ENCODE measurements at regions not wholly inside any gene's neighbourhood (a gene's known extent, or its start where the extent isn't known, plus 50 kb on each side); places are given as distances from the start of the nearest gene placed in this dataset.

DNA sequence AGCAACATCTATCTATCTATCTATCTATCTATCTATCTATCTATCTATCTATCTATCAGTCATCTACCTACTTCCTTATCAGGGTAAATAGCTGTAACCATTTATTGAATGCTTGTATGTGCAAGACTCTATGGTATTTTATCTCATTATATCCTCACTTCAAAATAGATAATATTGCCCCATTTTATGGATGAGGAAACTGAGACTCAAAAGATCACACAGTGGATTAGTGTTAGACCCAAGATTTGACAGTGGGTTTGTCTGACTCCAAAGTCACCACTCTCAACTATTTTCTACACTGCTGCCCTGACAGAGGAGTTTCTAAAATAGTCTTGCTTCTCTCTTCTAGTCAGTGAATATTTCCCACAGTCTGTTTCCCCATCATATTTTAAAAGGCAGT, 94.3 kb upstream of the NR3C1 start:
- DNase-seq (ENCODE audit: low read depth), result no peak

DNA sequence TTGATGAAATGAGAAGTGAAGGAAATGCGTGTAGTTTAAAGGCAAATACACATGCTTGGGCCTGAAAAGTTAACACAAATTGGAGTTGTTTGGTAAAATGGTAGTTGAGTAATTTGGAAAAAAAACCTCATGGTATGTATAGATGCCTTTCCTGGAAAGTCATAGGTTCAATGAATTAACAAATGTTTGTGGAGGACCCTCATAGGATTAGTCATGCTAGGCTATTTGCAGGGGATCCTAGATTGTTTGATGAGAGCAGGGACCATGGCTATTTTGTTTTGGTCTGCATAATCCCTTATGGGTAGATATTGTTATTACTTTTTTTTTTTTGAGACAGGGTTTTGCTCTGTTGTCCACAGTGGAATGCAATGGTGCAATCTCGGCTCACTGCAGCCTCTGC, 93.5 kb upstream of the NR3C1 start:
- DNase-seq (ENCODE audit: low read depth), result no peak

DNA sequence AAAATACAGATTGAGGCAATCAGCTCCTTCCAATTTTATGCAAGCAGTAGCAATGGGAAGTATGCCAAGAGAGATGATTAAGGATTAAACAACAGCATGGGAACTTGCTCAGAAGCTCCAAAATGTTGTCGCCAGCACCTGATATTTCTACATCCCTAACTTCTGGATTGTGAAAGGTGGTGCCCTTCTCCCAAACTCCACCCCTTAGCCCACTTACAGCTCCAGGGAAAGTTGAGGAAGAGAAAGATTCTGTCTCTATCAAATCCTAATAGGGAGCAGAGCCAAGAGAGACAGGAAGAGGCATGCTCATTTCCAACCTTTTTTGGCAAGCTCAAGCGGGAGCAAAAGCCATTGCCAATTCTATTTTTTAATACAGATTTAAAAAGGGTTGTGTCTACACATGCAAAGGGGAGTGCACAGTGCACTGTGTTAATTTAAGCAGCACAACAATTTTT, 92.4 kb upstream of the NR3C1 start:
- DNase-seq (ENCODE audit: low read depth), result no peak

DNA sequence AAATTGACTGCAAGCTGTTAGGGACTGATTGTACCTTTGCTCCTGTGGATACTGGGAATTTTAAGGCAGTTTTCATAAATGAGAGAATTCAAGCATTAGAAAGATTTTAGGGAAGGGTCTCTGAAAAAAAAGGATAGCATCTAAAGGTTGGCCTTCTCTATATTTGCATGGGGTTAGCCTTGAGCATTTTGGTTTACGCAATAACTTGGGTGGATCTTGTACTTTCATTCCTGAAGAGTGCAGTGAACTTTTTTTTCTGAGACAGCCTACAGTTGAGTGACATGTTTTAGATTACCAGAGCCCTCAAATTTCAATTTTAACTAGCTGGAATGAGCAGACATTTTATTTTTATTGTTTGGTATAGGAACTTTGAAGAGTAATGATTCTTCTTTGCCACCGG, 91.6 kb upstream of the NR3C1 start:
- DNase-seq (ENCODE audit: low read depth), result no peak

DNA sequence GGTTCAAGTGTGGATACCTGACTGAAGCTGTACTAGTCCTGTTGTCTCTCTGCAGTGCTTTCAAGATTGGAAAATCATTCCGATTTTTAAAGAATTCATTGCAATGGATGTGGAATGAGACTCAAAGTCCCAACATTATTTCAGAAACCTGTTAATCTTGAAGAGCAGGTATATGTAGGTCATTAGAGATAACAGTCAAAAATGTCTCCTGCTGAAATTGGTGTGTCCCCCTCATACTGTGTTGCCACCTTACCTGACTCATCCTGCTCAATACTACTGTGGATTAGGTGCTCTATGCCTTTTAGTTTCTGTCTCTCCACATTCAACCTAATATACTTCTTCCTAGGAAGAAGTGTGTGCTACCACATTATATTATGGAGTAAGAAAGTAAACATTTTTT, 91.1 kb upstream of the NR3C1 start:
- DNase-seq (ENCODE audit: low read depth), result no peak

DNA sequence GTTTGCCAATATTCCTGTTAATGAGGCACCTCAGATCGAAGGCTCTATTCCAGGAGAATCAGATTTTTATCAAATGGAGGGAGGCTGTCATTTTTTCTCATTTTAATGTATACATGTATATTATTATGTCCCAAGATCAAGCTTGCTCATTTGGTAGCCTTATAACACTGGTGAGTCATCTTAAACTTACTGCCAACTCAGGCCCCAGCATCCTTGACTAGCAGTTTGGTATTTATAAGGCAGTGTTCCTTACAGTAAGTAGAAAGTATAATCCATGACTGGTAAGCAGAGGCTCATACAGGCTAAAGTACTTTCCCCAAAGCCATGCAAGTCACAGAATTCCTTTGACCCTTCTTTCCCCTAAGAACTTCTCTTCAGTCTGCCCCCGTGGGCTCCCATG, 90.7 kb upstream of the NR3C1 start:
- peak; percentile 49 for DNase-seq (ENCODE audit: low read depth)

DNA sequence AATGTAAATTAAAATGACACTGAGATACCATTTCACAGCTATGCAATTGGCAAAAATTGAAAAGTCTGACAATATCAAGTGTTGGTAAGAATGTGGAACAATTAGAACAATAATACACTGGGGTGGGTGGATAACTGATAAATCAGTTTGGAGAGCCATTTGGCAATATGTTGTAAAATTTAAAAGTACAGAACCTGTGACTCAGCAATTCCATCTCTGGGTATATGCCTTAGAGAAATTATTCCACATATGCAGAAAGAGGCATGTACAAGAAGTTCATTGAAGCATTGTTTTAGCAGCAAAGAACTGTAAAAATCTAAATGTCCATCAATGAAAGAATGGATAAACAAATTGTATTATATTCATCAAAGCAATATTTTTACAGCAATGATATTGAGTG, 89.3 kb upstream of the NR3C1 start:
- DNase-seq (ENCODE audit: low read depth), result no peak

DNA sequence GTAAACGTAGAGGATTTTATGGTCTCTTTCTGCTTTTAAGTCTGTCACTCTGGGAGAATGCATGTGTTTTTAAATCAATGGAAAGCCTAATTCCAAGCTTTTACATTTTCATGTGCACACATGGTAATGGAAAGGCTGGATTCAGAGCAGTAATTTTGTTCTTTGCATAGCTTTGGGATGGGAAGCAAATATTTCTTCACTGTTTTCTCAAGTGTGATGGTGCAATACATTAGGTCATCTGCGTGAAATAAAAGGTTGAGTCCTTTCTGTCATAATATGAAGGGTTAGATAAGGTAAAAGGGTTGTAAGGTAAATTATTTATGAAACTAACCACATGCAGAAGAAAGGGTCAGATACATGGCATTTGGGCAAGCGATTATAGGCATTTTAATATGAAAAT, 88.2 kb upstream of the NR3C1 start:
- no peak for DNase-seq (ENCODE audit: low read depth)

DNA sequence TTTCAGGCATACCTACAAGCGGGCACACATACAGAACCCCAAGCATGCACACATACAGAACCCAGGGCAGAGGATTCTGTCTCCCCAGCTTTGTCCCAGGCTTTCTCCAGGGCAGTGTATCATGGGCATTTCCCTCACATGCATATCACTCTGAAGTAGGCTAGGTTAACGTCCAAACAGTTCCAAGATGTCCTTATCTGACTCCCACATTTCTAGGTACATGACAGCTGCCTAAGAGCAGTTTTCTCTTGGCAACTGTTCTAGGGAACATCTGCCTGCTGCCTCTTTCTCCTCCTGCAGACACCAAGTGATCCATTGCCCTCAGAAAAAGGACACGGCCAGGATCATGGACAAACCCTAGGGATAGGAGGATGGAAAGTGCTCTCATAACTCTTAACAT, 84.9 kb upstream of the NR3C1 start:
- DNase-seq (ENCODE audit: low read depth), result no peak

DNA sequence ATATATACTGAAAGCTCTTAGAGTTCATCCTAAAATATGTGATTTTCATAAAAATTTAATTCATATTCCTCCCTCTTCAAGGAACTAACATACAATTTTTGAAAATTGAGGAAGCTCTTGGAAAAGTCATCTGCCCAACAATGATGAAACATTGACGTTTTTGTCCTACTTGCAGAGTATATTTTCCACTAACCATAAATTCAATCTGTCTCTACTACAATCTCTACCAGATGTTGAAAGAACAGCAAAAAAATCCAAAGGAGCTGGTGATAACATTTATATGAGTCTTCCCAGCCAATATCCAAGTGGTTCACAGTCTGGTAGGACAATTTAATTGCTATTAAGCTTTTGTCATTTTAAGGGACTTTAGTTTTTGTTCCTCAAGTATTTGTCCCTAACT, 81.1 kb upstream of the NR3C1 start:
- no peak for DNase-seq (ENCODE audit: low read depth)

DNA sequence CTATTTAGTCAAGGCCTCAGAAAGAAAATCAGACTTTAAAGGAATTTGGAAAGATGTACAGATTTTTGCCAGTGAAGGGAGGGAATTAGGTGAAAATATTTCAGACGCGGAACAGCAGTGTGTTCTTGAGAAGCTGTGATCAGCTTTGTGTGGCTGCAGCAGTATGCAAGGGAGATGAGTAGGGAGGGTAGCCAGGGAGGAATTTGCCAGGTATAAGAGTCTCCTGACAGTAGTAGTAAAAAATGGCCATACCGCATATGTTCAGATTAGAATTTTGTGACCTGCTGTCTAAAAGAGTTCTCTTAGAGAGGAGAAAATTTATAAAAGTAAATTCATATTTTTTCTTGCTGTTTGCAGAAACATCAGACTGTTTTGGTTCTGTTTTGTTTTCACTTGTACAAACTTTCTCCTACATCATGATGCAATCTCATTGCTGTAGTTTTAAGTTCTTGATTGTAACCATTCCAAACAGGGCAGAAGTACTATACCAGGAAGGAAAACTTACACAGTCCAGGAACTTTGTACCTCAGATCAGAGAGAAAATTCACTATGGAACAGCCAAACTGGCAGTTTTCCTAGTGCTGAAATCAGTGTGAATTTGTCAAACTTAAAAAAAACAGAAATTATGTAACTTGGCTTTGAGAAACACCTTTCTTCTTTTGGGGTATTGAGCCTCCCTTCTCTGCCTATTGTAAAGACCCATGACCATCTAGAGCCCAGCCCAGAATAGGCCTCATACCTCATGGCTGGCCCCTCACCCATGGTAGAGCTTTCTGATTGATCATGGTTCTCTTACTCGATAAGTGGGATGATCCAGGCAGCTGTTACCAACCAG, 78.4 kb upstream of the NR3C1 start:
- no peak for DNase-seq (ENCODE audit: low read depth)

DNA sequence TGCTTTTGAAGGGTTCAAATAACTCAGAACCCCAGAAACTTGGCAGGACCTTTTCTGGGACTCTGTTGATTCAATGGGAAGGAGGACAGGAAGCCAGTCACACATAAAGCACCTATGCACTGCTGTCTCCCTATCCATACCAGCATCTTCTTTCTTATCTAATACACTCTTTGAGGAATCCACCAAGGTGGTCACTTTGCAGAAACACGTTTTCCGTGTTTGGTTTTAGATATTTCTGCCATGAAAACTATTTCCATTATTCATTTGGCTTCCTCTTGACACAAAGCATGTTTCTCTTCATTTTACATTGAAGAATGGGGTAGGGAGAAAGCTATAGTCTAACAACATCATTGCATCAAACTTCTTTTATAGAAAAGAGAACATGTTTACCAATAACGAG, 76.5 kb upstream of the NR3C1 start:
- DNase-seq (ENCODE audit: low read depth), result no peak

DNA sequence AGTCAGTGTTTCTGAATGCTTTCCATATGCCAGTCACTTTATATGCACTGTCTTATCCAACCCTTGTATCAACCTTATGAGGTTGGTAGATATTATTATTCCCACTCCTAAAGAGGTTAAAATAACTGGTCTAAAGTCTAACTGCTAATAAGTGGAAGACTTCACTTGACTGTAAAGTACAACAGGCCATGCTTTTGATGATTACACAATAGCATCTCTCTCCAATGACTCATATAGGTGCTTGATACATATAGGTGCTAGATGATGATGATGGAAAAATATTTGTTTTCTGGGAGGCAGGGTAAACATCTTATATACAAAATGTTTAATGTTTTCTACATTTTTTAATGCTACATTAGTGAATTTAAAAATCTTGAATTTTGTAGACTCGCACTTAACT, 75.9 kb upstream of the NR3C1 start:
- no peak for DNase-seq (ENCODE audit: low read depth)

DNA sequence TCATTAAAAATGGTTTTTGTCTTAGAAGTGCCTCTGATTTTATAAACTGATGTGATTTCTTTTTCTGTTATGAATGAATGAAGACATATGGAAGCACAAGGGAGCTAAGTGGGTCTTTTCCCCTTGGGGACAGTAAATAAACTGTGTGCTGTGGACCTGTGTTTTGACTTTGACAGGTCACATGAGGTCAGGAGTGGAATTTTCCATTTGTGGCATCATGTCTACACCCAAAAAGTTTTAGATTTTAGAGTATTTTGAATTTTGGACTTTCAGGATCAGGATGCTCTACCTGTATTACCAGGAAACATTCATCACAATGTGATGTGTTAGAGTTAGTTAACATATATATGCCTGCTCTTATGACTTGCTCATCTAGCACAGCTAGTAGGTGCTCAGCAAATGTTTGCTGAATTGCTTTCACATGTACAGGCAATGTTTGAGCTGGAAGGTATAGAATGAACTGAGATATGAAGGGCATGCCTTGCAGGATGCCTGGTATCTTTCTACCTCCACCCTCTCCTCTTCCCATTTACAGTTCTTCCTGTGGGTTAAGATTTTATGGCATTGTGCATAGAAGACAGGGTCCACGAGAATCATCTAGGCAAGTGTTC, 73.2 kb upstream of the NR3C1 start:
- DNase-seq (ENCODE audit: low read depth), result no peak

DNA sequence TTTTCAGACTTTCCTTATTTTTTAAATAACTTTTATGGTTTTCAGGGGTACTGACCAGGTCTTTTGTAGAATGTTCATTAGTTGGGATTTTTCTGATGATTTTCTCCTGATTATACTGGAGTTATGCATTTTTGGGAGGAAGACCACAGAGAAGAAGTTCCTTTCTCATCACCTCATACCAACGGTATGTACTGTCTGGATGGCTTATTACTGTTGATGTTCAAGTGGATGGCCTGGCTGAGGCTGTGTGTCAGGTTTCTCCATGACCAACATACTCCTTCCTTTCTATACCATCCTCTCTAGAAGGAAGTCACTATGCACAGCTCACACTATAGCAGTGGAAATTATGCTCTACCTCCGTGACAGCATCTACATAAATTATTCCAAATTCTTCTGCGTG, 71.1 kb upstream of the NR3C1 start:
- DNase-seq (ENCODE audit: low read depth), result no peak

DNA sequence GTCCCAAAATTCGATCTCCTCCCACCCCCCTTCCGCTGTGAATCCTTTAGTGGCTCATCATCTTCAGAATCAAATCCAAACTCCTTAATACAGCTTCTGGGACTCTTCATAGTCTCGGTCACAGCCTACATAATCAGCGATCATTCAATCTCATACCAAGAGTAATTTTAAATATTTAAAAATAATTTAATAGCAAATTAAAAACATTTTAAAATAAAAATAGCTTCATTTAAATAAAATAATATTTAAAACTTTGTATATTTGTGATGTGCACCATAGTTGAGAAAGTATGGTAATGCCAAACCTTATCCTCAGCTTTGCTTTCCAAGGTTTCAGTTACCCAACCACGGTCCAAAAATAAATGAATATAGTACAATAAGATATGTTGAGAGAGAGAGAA, 70.0 kb upstream of the NR3C1 start:
- no peak for DNase-seq (ENCODE audit: low read depth)

DNA sequence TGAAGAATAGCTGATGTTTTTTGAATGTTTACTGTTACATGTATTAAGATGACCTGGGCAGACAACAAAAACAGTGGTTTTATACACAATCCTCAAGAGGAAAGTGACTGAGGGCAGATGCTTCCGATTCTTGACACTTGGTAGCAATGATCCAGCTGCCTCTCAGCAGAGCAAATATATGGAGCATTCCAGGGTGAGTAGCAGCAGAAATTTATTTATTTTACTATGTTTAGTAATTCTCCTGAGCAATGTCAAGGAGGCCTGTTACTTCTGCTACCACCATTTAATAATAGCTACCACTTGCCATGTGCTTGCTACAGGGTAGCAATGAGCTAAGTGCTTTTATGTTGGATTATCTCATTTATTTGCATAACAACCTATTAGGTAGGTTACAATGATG, 69.1 kb upstream of the NR3C1 start:
- DNase-seq (ENCODE audit: low read depth), result no peak

DNA sequence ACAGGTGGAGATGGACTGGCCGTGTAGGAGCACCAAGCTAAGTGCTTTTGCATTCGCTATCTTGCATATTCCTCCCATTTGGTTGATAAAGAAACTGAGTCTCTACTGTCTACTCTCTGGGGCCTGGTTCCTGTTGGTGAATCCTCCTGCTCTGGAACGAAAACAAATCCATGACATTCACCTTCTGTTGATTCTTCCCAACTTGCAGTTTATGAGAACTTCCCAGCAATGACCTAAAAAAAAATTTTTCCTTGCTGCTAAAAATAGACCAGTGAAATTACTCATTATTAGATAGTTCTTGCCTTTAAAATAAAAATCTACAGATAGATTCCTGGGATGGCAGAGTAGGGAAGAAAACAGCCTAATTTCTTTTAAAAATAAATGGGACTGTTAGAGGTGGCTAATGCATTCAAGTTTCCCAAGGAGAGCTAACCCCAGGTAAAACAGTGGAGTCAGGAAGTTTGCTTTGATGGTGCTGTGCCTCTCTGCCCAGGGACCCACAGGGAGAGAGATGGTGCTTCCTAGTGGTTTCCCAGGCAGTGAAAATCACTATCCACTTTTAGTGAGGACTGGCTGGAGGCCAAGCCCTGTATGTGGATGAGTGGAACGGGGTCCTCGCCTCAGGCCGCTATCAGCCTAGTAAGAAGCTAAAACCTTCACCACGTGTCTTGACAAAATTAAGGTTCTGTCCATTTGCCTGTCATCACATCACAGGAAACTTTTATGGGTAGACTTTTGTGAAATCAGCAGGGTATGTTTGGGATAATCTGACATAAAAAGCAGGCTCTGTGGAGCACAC, 68.4 kb upstream of the NR3C1 start:
- DNase-seq (ENCODE audit: low read depth), result no peak

DNA sequence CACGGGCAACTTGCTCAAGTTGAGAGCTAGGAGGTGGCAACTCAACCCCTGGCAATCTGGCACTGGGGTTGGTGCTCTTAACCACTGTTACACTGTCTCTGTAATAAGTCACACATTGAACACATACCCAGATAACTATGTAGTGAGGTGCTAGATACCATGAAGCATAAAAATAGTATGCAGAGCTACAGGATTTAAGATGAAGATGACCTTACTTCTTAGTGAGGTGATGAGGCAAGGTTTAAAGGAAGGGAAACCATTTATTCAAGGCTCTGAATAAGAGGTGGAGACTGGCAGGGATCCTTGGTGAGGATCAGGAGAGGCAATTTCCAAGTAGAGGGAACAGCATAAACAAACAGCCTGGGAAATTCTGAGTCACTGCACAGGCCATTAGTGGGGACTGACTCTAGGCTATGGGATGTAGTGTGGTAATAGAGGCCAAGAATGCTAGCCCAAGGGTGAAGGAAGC, 67.6 kb upstream of the NR3C1 start:
- peak; percentile 47 for DNase-seq (ENCODE audit: low read depth)

DNA sequence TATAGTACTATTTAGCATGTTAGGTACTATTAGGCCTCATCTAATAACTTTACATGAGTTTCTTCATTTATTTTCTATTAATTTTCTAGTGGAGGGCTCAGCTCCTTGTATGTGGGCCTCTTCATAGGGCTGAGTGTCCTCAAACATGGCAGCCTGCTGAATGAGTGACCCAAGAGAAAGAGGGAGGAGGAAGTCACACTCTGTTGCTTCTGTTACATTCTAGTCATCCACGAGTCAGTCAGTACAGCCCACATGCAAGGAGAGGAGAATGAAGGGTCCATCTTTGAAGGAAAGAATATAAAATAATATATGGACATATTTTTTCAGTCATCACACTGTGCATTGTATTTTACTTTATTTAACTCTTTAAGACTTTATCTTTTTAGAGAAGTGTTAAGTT, 66.6 kb upstream of the NR3C1 start:
- DNase-seq (ENCODE audit: low read depth), result no peak

DNA sequence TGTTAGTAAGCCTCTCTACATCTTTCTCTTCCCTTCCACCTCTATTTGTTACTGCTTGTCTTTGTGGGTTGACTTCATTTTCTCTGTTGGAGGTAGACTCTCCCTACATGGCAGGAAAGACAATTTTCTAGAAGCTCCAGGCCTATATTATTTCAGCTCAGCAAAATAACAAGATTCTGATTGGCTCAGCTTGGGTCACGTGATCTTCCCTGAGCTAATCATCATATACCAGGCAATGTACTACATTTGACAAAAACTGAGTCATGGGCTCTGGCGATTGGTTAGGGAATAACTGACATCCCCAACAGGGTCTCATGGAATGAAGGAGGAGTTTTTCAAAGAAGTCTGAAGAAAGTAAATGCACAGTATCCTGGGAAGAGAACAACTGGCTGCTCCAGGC, 65.6 kb upstream of the NR3C1 start:
- DNase-seq (ENCODE audit: low read depth), result no peak

DNA sequence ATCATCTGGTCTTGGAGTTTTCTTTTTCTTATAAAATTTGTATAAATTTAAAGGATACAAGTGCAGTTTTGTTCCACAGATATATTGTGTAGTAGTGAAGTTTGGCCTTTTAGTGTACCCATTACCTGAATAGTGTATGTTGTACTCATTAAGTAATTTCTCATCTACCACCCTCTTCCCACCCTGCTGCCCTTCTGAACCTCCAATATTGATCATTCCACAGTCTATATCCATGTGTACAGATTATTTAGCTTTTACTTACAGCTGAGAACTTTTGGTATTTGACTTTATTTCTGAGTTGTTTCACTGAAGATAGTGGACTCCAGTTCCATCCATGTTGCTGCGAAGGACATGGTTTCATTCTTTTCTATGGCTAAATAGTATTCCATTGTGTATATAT, 63.1 kb upstream of the NR3C1 start:
- DNase-seq (ENCODE audit: low read depth), result no peak

All from GM04503 (cell line).